Epithelial cell of proximal tubule (primary cell): ENCODE measurements at regions not wholly inside any gene's neighbourhood (a gene's known extent, or its start where the extent isn't known, plus 50 kb on each side); places are given as distances from the start of the nearest gene placed in this dataset.

Experiments
- DNase-seq: peaks from one replicate; pipeline ENCODE4 v3.0.0-alpha.2; 2011; ENCODE audit warnings: low read depth
- H3K4me3 ChIP-seq: 2 replicates; pipeline ENCODE4 v1.5.1; 2011; ENCODE audit warnings: low read depth, mild to moderate bottlenecking, low read length
- TF ChIP-seq, protein P1 (sequence below): conservative IDR thresholded peaks from 2 replicates; pipeline ENCODE4 v1.5.1; 2012; ENCODE audit warnings: low read depth, mild to moderate bottlenecking, low read length

DNA sequence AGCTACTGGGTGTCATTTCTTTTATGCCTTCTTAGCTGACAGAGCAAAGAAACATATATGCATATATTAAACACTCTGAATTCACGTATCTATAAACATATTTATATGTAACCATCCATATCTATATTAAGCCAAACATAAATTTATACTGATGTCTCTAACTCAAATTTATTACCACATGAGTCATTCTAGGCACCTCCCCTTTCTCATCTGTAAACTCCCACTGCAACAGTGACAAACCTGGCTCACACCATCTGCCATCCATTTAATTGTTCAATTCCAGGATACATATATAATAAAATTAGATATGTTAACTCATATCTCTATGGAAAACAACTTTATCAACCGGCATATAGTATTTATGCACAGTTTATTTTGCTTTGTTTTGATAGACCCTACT lies 722.3 kb downstream of the SORCS1 start:
- TF ChIP-seq, protein P1, sequence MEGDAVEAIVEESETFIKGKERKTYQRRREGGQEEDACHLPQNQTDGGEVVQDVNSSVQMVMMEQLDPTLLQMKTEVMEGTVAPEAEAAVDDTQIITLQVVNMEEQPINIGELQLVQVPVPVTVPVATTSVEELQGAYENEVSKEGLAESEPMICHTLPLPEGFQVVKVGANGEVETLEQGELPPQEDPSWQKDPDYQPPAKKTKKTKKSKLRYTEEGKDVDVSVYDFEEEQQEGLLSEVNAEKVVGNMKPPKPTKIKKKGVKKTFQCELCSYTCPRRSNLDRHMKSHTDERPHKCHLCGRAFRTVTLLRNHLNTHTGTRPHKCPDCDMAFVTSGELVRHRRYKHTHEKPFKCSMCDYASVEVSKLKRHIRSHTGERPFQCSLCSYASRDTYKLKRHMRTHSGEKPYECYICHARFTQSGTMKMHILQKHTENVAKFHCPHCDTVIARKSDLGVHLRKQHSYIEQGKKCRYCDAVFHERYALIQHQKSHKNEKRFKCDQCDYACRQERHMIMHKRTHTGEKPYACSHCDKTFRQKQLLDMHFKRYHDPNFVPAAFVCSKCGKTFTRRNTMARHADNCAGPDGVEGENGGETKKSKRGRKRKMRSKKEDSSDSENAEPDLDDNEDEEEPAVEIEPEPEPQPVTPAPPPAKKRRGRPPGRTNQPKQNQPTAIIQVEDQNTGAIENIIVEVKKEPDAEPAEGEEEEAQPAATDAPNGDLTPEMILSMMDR: no peak
- no peak overlapping the region for H3K4me3 ChIP-seq
- DNase-seq: no peak

DNA sequence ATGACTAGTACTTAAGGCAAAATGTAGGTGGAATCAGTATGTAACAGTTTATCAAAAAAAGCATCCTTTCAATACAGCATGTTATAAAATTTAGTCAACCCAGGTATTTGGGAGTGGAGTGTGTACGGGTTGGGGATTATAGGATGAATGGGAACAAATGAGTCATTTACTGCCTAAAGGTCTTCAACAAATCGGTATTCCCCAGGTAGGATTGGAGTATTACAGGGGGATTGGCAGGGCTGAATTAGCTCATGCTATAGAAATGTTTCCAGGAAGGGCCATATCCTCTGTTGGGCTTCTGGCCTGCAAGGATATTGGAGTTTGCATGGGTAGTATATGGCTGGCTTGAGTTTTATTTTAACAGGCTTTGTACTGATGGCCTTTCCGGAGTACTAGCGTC lies 723.7 kb downstream of the SORCS1 start:
- TF ChIP-seq, protein P1: no peak
- no peak for DNase-seq
- H3K4me3 ChIP-seq: no peak overlapping the region

DNA sequence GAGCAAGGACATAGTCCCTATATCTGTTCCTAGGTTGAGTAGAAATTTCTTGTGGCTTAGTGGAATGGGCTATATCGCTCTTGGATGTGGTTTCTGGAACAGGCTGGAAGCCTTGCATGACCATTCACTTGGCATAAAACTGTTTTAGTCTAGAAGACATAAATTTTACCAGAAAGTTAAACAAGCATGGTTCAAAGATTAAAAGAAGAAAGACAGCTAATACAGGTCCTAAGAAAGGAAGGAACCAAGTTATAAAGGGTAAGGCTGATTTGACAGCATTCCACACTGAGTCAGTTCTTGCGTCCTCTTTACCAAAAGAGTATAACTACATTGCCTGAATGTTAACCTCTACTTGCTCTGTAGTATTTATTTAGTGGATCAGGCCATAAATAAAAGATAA lies 724.2 kb downstream of the SORCS1 start:
- TF ChIP-seq, protein P1: no peak
- no peak for DNase-seq
- no peak overlapping the region for H3K4me3 ChIP-seq

DNA sequence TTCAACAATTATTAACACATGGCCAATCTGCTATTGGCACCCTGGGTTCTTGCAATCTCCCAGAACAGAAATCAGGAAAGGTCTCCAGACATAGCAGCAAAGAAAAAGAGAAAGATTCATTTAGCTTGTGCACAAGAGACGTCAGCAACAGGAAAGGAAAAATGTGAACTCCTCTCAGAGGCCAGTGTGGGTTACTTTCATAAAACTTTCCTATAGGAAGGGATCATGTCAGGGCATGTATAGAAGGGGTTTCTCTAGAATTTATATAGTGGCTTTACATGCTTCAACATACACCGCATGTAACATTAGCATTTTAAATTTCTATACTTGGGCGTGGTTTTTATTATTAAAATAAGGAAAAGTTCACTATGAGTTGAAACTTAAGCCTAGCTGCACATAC lies 725.1 kb downstream of the SORCS1 start:
- DNase-seq: no peak
- H3K4me3 ChIP-seq: no peak overlapping the region
- TF ChIP-seq, protein P1: no peak

DNA sequence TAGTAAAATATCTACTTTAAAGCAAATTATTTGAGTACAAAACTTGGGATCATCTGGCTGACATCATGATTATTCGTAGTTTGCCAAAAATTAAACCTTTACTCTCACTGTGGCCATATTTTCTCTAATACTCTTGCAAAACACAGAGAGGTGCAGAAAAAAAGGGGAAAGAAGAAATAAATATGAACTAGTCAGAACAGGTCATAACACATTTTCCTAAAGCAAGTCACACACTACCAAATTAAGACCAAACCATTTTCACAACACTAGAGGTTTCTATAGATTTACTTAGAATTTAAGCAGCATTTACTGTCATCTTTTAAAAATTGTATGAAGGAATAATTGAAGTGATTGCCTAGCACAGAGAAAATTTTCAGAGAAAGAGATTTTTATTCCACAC lies 726.1 kb downstream of the SORCS1 start:
- H3K4me3 ChIP-seq: no peak overlapping the region
- no peak for DNase-seq
- TF ChIP-seq, protein P1: no peak

DNA sequence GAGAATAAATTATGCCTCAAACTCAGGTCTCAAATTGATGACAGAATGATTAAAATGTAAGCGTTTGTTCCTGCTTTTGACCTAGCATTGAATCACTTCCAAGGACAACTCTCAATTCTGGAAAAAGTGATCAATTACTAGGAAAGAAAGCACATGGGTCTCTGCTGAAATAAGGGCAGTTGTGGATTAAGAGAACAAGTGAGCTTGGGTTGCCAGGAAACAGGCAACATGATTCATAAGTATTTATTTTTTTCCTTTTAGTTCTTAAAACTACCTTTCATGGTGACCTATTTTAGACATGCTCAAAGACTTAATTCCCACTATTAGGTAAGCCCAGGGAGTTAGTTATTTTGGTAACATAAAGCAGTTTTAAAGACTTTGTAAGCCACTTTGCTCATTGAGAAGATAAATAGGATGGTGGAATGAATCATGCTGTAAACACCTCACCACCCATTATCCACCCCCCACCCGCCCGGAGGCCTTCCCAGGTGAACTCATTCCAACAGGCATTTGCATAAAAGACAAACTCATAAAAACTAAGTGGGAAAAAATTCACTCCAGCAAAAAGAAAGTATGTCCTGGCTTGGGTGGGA lies 728.3 kb downstream of the SORCS1 start:
- TF ChIP-seq, protein P1: no peak
- H3K4me3 ChIP-seq: no peak overlapping the region
- DNase-seq: no peak

DNA sequence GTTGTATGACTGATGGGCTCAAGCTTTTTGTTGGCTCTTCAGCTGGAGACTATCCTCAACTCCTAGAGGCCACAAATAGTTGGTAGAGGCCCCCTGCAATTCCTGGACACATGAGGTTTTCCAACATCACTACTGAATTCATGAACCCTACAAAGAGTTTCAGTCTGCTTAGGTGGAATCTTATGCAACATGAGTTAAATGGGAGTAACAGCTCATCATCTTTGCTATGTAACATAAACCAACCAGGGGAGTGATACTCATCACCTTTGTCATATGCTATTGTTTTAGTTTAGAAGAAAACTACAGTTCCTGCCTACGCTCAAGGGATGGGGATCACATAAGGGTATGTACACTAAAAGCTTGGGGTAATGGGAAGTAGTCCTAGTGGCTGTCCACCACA lies 729.4 kb downstream of the SORCS1 start:
- no peak for DNase-seq
- TF ChIP-seq, protein P1: no peak

More for the DNA sequence above, 729.4 kb downstream of the SORCS1 start:
- no peak overlapping the region for H3K4me3 ChIP-seq
